ENCODE measurements at regions not wholly inside any gene's neighbourhood (a gene's known extent, or its start where the extent isn't known, plus 50 kb on each side); places are given as distances from the start of the nearest gene placed in this dataset.

DNA sequence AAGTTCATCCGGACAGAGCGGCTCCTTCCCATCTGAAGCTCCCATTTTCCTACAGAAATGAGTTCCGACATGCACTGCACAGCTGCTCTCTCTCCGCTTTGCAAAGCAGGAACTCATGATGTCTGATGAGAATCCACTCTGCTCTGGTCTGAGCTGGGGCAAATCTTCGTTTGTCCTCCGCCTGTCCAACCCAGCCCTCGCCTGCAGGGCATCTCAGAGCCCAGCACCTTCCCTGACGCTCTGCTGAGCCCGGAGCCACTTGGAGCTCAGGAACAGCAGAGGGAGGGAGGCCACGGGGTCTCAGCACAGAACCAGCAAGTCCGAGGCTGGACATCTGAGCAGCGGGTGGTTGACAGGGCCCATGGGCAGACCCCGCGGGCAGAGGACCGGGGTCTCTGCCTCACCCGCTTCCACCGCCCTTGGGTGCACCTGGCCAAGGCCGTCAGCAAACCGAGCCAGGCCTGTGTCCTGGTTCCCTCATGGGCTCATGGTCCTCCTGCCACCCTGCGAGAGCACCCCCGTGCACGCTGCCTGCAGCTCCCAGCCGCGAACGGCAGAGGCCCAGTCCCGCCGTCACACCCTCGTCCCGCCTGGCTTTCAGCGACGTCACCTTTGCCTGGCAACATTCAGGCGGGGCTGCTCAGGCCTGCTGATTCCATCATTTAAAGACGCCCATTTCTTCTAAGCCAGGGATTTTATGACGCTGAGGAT is 78.5 kb upstream of the BHLHE23 start:
- DNase-seq: no peak

DNA sequence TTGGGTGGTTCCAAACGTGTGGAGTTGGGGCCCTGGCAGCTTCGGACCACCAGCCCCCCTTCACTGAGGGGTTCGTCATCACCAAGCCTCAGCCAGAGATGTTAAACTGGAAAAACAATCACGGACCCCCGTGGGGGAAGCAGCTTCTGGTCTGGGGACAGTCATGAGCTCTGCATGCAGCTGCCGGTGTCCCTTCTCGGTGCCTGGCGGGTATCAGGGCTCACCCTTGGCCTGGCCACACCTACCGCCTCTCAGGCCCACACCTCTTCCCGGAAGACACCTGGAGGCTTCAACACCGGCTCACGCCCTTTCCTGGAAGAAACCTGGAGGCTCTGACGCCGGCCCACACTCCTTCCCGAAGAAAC is 77.8 kb upstream of the BHLHE23 start:
- no peak for DNase-seq

DNA sequence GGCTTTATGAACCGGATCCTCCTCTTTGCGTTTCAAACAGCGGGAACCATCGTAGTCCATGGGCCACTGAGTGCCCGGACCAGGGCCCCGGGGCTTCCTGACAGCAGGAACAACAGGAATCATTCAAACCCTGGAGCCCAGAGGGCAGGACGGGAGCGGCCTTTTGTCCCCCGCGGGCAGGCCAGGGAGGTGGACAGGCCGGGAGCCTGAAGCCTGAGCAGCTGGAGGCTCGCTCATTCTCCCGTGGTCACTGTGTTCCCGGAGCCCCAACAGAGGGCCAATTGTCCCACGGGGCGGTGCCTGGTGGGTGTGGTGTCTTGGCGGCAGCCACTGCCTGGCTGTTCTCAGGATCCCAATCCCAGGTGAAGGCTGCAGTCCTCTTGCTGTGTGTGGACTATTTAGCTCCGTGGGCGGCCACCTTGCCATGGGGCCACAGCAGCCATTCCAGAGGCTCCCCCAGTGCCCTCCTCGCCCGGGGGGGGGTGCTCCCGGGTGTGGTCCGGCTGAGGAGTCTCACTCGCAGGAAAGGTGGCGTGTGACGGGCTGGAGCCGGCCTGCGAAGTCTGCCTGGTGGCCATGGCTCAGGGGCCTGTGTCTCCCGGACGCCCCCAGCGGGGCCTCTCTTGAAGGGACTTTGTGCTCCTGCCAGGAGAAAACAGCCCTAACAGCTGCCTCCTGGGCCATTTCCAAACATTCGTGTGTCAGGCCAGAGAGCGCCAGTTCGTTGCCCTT is 77.2 kb upstream of the BHLHE23 start:
- no peak for DNase-seq

DNA sequence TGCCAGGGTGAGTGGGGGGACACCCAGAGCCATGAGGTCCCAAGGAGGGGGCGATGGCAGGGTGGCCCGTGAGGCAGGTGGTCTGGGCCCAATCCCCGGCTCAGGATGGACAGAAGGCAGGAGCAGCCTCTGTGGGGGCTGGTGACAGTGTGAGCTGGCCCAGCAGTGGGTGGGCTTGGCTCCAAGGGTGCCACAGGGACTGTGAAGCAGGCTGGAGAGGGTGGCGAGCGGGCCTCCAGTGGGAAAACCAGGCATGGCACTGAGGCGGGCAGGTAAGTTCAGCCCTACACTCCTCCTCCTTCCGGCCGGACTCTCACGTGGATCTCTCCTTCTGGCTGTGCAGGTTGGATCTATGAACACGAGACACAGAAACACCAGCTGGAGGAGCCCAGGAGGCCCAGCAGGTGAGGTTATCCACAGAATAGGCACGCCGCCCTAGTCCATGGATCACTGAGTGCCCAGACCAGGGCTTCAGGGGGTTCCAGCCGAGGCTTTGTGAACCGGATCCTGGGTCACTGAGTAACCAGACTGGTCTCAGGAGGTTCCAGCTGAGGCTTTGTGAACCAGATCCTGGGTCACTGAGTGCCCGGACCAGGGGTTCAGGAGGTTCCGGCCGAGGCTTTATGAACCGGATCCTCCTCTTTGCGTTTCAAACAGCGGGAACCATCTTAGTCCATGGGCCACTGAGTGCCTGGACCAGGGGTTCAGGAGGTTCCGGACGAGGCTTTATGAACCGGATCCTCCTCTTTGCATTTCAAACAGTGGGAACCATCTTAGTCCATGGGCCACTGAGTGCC is 76.4 kb upstream of the BHLHE23 start:
- no peak for DNase-seq

DNA sequence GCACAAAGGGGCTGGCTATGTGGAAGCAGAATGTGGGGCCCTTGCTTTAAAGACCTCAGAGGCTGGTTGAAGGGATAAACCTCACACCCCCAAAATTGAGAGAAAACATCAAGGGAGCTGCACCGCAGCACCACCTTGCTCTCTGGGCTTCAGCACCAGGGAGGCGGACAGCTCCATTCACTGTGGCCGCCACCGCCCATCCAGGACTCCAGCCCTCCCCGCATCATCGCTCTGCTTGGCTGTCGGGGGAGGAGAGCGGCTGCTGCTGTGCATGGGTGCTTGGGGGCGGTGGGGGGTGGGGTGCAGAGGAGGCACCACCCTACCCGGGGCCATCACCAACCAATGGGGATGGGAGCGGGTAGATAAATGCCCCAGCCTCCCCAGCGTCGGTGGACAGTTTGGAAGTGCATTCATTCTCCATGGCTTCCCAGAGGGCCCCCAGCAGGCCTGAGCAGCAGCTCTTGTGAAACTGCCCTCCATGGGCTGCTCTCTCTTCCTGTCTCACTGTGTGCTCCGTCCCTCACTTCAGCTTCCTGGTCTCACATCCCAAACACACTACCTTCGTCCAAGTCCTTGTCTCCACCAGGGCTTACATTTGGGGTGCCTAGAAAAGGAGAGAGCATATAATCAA is 75.7 kb upstream of the BHLHE23 start:
- DNase-seq: no peak

DNA sequence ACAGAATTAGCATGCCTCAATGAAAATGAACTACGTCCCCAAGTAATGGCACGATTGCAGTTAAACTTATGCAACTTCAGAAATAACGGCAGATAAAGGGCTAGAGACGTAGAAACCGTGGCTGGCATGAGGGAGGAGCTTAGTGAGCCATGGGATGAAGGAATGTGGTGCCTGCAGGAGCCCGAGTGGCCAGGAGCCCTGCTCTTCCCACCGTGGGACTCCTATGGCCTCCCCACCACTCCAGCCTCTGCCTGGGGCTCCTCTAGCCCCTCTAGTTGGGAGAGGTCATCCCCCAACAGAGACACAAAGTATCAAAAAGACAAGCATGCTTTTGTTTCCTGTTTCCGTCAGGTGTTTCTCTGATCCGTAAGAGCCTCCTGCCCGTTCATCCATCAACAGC is 75.1 kb upstream of the BHLHE23 start:
- DNase-seq: no peak

DNA sequence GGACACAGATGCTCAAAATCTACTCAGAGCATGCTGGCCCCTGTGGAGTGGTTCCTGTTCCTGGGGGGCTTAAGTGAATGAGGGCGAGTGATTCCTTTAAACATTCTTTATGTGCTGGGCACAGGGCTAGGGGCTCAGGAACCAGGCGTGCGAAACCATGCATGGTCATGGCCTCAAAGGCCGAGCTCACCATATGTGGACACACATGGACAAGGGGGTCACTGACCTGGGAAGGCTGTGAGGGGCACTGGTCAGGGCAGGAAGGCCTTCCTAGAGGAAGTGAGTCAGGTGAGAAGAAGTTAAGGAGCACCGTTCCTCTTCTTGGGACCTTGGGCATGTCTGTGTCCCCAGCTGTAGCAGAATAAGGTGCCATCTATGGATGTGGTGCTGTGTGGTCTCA is 74.6 kb upstream of the BHLHE23 start:
- DNase-seq: no peak

DNA sequence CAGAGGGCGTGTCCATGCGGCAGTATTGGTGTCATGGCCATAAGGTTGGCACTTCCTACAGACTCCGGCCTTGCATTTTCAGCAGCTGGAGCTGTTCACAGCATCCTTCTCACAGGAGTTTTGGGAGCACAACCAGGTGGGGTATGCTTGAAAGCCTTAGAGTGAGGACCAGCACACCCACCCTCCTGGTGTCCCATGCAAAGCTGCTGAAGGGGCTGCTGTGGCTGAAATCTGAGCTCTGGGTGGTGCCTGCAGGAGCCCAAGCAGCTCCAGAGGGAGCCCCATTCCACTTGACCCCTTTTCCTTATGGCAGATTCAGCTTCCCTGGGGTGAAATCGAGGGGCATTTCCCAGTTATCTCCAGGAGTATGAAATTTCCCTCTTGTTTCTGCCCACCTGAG is 74.0 kb upstream of the BHLHE23 start:
- no peak for DNase-seq

DNA sequence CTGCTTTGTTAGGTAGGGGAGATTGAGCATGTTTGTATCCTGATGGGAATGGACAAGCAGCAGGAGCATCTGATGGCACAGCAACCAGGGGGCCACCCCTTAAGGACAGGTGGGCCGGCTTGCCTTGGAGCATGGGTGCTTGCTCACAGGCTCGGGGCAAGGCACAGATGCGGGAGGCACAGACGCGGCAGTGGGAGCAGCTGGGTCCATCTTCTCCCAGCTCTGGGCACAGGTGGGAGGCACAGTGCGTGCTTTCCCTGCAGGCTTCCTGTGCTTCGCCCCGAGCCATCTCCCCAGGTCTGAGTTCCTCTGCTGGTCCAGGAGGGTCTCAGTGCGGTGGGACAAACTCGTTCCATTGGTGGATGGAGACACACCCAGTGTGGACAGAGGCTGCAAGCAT is 73.6 kb upstream of the BHLHE23 start:
- no peak for DNase-seq

DNA sequence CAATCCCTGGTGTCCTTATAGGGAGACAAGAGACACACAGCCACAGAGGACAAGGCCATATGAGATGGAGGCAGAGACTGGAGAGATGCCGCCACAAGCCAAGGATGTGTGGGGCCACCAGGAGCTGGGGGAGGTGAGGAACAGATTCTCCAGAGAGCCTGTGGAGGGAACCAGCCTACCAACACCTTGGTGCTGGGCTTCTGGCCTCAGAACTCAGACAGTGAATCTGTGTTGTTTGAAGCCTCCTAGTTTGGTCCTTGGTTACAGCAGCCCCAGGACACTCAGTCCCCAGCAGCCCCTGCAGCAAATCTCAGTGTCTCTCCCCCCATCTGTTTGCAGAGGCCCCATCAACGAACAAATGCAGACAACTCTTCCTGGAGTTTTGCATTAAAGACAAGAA is 73.2 kb upstream of the BHLHE23 start:
- no peak for DNase-seq

DNA sequence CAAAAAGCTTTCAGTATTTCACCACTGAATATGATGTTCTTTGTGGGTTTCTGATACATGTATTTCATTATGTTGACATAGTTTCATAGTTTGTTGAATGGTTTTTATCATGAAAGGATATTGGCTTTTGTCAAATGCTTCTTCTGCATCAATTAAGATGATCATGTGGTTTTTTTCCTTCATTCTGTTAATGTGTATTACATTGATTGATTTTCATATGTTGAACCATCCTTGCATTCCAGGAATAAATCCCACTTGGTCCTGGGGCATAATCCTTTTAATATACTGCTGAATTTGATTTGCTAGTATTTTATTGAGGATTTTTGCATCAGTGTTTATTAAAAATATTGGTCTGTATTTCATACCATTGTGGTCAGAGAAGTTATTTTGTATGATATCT is 70.9 kb upstream of the BHLHE23 start:
- DNase-seq: no peak

DNA sequence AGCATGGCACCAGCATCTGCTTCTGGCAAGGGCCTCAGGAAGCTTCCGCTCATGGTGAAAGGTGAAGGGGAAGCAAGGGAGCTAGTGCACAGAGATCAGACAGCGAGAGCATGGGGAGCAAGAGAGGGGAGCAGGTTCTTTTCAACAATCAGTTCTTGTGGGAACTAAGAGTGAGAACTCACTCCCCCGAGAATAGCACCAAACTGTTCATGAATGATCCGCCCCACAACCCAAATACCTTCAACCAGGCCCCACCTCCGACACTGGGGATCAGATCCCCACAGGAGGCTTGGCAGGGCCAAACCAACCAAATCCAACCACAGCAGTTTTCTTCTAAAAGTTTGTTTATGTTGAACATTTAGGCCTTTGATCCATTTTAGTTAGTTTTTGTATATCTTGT is 69.7 kb upstream of the BHLHE23 start:
- no peak for DNase-seq

DNA sequence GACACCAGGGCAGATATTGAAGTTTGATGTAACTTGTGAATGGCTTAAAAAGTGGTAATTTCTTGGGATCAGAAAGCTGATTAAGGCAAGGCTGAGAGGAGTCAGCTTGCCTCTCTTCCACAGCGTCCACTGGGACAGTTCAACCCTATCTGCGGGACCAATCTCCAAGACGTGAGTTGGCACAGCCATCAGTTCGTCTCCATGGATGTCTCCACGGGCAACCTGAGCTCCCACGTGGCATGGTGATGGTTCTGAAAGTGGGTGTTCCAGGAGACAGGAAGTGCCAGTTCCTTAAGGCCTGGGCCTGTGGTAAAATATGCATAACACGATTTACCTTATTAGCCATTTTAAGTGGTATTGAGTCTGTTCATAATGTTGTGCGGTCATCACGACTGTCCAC is 67.9 kb upstream of the BHLHE23 start:
- no peak for DNase-seq

DNA sequence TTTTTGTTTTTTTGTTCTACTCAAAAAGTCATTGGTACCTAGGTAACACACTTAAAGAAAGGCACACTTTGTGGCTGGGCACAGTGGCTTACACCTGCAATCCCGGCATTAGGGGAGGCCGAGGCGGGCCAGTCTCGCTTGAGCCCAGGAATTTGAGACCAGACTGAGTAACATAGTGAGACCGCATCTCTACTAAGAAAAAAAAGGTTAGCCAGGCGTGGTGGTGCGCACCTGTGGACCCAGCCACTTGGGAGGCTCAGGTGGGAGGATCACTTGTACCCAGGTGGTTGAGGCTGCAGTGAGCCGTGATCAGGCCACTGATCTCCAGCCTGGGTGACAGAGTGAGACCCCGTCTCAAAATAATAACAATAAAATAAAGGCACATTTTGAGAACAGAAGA is 67.4 kb upstream of the BHLHE23 start:
- no peak for DNase-seq

DNA sequence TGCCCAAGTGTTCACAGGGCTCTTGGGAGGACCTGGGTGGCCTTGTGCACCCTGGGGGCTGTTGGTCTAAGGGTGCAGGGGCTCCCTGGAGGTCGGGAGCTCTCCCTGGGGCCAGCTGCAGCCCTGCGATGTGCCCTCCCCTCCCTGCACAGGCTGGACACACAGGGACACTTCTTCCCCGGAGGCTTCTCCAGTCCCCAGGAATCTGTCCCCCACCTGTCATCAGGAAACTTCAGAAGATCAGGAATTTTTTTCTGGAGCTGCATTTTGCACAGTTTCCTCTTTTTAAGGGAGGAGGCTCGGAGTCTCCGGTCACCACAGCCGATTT is 66.9 kb upstream of the BHLHE23 start:
- DNase-seq: no peak

DNA sequence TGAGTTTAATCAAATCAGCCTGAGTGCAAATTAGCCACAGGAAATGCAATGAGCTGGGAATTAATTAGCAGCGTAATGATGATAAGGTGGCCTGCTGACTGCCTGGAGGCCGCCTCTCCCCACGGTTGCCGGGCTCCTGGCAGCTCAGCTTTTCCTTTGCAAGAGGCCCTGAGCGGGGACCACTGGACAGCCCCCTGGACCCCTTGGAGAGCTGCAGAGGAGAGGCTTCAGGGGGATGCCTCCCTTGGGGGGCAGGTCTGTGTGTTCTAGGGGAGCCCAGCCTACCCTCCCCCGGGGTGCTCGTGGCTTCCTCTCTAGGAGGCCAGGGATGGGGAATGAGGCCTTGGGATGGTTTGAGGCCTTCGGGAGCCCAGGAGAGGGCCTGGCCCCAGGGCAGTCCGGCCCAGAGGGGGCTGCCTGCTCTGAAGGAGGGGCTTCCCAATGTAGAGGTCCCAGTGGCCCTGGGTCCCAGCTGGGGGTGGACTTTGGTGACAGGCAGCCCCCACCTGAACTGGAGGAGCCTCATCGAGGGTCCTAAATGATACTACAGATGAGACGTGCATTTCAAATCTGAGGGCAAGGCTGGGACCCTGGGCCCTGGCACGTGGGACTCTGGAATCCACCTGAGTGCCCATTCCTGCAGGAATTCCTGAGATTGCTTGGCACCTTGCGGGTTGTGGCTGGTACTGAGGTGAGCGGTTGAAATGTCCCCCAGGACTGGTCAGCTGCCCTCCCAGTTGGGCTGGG is 66.4 kb upstream of the BHLHE23 start:
- DNase-seq: no peak

DNA sequence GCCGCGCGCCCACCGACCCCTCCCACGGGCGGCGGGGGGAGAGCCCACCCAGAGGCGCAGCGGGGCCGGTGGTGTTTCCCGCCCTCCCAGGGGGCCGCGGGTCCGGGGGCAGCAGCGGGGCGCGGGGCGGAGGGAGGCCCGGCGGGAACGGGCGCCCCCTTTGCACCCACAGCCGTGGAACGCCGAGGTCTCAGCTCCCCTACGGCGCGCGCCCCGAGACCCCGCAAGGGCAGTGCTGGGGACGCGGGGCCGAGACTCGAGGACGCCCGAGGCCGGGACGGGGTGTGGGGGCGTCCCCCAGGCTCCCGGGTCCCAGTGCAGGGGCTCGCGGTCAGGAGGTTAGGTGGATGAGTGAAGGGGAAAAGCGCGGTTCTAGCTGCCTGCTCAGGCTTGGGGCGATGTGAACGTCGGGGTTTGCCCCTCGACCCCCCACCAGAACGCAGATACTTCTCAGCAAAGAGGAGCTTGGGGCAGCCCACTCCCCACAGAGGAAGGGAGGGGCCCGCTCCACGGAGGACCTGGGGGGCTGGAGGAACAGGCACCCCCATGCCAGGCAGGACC is 65.5 kb upstream of the BHLHE23 start:
- DNase-seq: no peak

DNA sequence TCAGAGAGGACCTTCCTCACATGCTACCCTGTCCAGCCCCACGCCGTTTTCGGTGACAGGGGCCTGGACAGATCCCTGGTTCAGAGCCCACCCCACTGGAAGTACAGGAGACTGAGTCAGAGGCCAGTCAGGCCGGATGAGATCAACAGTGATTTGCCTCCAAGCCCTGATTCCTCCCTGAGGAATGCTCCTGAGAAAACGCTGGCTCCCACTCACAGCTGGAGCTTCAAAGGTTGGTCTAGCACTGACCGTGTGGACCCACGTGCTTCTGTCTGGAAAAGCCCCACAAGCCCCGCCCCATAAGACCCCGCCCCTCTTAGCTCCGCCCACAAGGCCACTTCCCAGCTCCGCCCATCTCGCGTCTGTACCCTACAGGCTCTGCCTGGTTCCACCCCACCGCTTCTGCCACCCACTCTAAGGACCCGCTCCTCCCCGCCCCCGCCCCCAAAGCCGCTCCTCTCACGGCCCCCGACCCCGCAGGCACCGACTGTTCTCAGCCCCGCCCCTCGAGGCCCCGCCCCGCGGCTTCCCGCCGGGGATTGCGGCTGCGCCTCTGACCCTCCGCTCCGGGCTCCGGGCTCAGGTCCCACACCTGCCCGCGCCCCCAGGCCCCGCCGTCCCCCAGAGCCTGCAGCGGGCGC is 64.9 kb upstream of the BHLHE23 start:
- DNase-seq: no peak

DNA sequence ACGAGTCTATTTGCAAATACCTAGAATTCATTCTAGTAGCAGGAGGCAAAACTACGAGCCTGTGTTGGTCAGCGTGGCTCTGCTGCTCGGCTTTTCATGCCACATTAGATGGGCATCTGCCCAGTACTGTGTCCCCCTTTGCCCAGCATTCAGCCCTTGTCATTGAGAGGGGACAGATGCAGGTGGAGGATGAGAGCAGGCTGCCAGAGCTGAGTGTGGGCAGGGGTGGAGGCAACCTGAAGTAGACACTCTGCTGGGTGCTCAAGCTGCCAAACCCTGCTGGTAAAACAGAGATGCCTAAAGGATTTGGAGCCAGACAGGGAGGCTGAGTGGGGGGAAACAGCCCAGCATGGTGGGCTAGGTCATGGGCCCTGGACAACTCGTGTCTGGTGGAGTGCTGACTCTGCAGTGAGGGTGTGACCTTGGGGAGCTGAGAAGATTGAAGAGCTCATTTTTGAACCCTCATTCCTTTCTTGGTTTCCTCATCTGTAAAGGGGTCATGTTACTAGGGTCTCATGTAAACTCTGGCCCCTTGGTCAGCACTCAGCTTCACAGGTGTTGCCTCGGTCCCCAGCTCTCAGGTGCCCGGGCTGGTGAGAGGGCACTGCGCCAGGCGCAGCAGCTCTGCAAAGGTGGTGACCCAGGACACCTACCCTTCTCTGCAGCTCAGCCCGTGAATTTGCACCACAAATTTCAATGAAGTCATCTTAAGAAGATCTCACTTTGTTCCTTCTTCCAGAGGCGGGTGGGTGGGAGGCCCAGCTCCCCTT is 64.2 kb upstream of the BHLHE23 start:
- DNase-seq: no peak

DNA sequence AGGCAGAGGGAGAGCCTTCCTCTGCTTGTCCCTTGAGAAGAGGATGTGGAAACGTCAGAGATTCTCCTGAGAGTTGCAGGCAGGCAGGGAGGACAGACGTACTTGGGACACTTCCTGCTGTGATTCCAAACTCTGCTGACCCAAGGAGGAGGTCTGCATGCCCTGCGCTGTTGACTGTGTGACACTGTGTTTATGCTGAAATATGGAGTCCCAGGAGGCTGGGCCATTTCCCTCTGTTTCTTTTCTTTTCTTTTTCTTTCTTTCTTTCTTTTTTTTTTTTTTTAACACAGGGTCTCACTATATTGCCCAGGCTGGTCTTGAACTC is 63.5 kb upstream of the BHLHE23 start:
- DNase-seq: no peak

DNA sequence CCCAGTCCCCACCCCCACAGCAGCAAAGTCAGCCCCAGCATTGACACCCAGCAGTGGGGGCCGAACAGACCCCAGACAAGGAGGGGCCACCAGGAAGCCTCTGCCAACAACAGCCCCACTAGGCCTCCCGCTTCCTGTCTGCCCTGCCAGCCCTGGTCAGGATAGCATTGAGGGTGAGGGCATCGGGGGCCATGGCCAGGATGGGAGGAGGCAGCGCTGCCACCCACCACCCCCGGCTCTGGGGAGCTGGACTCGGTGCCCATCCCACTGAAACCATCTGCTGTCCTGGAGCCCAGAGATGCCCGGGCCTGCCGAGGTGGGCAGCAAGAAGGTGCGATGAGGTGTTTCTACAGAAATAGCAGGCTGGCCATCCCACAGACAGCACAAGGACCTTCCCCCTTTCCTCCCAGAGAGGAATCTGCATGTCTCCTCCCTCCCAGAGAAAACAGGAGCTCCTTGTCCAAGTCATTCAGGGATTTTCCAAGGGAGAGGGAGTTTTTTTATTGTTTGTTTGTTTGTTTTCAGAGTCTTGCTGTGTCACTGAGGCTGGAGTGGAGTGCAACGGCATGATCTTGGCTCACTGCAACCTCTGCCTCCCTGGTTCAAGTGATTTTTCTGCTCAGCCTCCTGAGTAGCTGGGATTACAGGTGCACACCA is 62.1 kb upstream of the BHLHE23 start:
- DNase-seq: no peak
